IMR-90 (cell line): ENCODE measurements at regions not wholly inside any gene's neighbourhood (a gene's known extent, or its start where the extent isn't known, plus 50 kb on each side); places are given as distances from the start of the nearest gene placed in this dataset.

Experiments
- CEBPB ChIP-seq: IDR thresholded peaks from 2 replicates; pipeline ENCODE4 v1.6.1; 2012; ENCODE audit warnings: low read depth, low read length, improper control_type of control experiment
- FOS ChIP-seq: fragments of 150-350 bp; IDR thresholded peaks from 2 replicates; pipeline ENCODE4 v1.6.1; 2016; ENCODE audit warnings: low read depth, low read length
- MAZ ChIP-seq: IDR thresholded peaks from 2 replicates; pipeline ENCODE4 v1.6.1; 2012; ENCODE audit warnings: low read depth, mild to moderate bottlenecking, low read length, improper control_type of control experiment, moderate library complexity, borderline replicate concordance
- MXI1 ChIP-seq: IDR thresholded peaks from 2 replicates; pipeline ENCODE4 v1.6.1; 2012; ENCODE audit warnings: low read depth, mild to moderate bottlenecking, low read length, moderate library complexity, borderline replicate concordance
- NFE2L2 ChIP-seq: fragments of 150-350 bp; IDR thresholded peaks from 2 replicates; pipeline ENCODE4 v1.6.1; 2016; ENCODE audit warnings: low read depth, mild to moderate bottlenecking, low read length
- POLR2A ChIP-seq: IDR thresholded peaks from 2 replicates; pipeline ENCODE4 v1.6.1; 2012; ENCODE audit warnings: mild to moderate bottlenecking, low read depth, low read length
- RAD21 ChIP-seq: IDR thresholded peaks from 2 replicates; pipeline ENCODE4 v1.6.1; 2012; ENCODE audit warnings: low read length, improper control_type of control experiment
- RFX5 ChIP-seq: IDR thresholded peaks from 2 replicates; pipeline ENCODE4 v1.8.0; 2012; ENCODE audit warnings: low read depth, mild to moderate bottlenecking, low read length, moderate library complexity
- SMC3 ChIP-seq: fragments of 150-350 bp; IDR thresholded peaks from 2 replicates; pipeline ENCODE4 v1.6.1; 2016; ENCODE audit warnings: low read depth, mild to moderate bottlenecking, antibody characterized with exemption, low read length, moderate library complexity
- TF ChIP-seq, protein P1 (sequence below): conservative IDR thresholded peaks from 2 replicates; pipeline ENCODE4 v1.5.1; 2012; ENCODE audit warnings: mild to moderate bottlenecking, low read depth, low read length, improper control_type of control experiment
- TF ChIP-seq, protein P2 (sequence below): fragments of 150-350 bp; IDR thresholded peaks from 2 replicates; pipeline ENCODE4 v1.6.1; 2016; ENCODE audit warnings: low read depth, mild to moderate bottlenecking, low read length, moderate library complexity, borderline replicate concordance

GRCh38 chr3:110391042-110391441 is 680.6 kb upstream of the NECTIN3 start:
- TF ChIP-seq NFE2L2 (no peak), POLR2A (no peak), MAZ (no peak), SMC3 (no peak), FOS (no peak), RFX5 (no peak), MXI1 (no peak), CEBPB (no peak), RAD21 (no peak)
- TF ChIP-seq, protein P1, sequence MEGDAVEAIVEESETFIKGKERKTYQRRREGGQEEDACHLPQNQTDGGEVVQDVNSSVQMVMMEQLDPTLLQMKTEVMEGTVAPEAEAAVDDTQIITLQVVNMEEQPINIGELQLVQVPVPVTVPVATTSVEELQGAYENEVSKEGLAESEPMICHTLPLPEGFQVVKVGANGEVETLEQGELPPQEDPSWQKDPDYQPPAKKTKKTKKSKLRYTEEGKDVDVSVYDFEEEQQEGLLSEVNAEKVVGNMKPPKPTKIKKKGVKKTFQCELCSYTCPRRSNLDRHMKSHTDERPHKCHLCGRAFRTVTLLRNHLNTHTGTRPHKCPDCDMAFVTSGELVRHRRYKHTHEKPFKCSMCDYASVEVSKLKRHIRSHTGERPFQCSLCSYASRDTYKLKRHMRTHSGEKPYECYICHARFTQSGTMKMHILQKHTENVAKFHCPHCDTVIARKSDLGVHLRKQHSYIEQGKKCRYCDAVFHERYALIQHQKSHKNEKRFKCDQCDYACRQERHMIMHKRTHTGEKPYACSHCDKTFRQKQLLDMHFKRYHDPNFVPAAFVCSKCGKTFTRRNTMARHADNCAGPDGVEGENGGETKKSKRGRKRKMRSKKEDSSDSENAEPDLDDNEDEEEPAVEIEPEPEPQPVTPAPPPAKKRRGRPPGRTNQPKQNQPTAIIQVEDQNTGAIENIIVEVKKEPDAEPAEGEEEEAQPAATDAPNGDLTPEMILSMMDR, result no peak
- TF ChIP-seq, protein P2, sequence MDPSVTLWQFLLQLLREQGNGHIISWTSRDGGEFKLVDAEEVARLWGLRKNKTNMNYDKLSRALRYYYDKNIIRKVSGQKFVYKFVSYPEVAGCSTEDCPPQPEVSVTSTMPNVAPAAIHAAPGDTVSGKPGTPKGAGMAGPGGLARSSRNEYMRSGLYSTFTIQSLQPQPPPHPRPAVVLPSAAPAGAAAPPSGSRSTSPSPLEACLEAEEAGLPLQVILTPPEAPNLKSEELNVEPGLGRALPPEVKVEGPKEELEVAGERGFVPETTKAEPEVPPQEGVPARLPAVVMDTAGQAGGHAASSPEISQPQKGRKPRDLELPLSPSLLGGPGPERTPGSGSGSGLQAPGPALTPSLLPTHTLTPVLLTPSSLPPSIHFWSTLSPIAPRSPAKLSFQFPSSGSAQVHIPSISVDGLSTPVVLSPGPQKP, result no peak
